ENCODE measurements at regions not wholly inside any gene's neighbourhood (a gene's known extent, or its start where the extent isn't known, plus 50 kb on each side); places are given as distances from the start of the nearest gene placed in this dataset.

GRCh38 chr4:152256996-152257395 is 278.9 kb downstream of the FBXW7 start:
- H3K27ac ChIP-seq, result no peak overlapping the region
- H4K20me1 ChIP-seq (ENCODE audit: low read depth), result no peaks in the 10 kb centered on the region
- H3K36me3 Mint-ChIP-seq, result no peaks in the 10 kb centered on the region
- no peaks in the 10 kb centered on the region for H3K27me3 ChIP-seq
- no peak overlapping the region for H3K4me2 ChIP-seq
- H2AFZ ChIP-seq (replicated peaks), result peak overlapping the region; percentile 13
- no peaks in the 10 kb centered on the region for H3K36me3 ChIP-seq
- H3K27ac Mint-ChIP-seq, result no peak overlapping the region
- no peak for TF ChIP-seq EZH2 (IDR thresholded peaks at IDR 0.05)
- TF ChIP-seq CTCF (IDR thresholded peaks at IDR 0.05), result no peak
- TF ChIP-seq EZH2phosphoT487 (IDR thresholded peaks at IDR 0.05), result no peak
- H3K79me2 ChIP-seq (ENCODE audit: low read depth), result no peaks in the 10 kb centered on the region
- H3K9me3 ChIP-seq (ENCODE audit: low read depth), result peaks cover 9% of the 10 kb centered on the region
- DNase-seq (ENCODE audit: low spot score), result no peak
- H3K4me1 Mint-ChIP-seq, result peaks cover 2% of the 10 kb centered on the region
- no peak overlapping the region for H3K4me3 ChIP-seq
- peaks cover 15% of the 10 kb centered on the region for H3K9me3 Mint-ChIP-seq
- peaks cover 10% of the 10 kb centered on the region for H3K4me1 ChIP-seq
- peaks cover 5% of the 10 kb centered on the region for H3K27me3 Mint-ChIP-seq (ENCODE audit: insufficient read depth, low read depth)
- H3F3A ChIP-seq (ENCODE audit: low read depth), result no peaks in the 10 kb centered on the region
- H3K4me3 Mint-ChIP-seq, result no peak overlapping the region
- no peak overlapping the region for H3K9ac ChIP-seq

GRCh38 chr4:152255437-152255836 is 280.5 kb downstream of the FBXW7 start:
- Histone ChIP-seq H3K36me3 (no peaks in the 10 kb centered on the region), H4K20me1 (ENCODE audit: low read depth) (no peaks in the 10 kb centered on the region), H3K9ac (no peak overlapping the region), H3K4me1 (peaks cover 10% of the 10 kb centered on the region), H3K4me3 (no peak overlapping the region), H3K4me2 (no peak overlapping the region), H3F3A (ENCODE audit: low read depth) (no peaks in the 10 kb centered on the region), H2AFZ (replicated peaks) (peak overlapping the region; percentile 6), H3K9me3 (ENCODE audit: low read depth) (peaks cover 4% of the 10 kb centered on the region), H3K27me3 (no peaks in the 10 kb centered on the region), H3K27ac (no peak overlapping the region), H3K79me2 (ENCODE audit: low read depth) (no peaks in the 10 kb centered on the region)
- TF ChIP-seq CTCF (IDR thresholded peaks at IDR 0.05) (no peak), EZH2 (IDR thresholded peaks at IDR 0.05) (no peak), EZH2phosphoT487 (IDR thresholded peaks at IDR 0.05) (no peak)
- no peaks in the 10 kb centered on the region for H3K36me3 Mint-ChIP-seq
- H3K27me3 Mint-ChIP-seq (ENCODE audit: insufficient read depth, low read depth), result peaks cover 5% of the 10 kb centered on the region
- peaks cover 2% of the 10 kb centered on the region for H3K4me1 Mint-ChIP-seq
- H3K9me3 Mint-ChIP-seq, result peaks cover 9% of the 10 kb centered on the region
- H3K27ac Mint-ChIP-seq, result no peak overlapping the region
- no peak for DNase-seq (ENCODE audit: low spot score)
- no peak overlapping the region for H3K4me3 Mint-ChIP-seq

- H3K79me2 ChIP-seq (ENCODE audit: low read depth), result no peaks in the 10 kb centered on the region
- no peaks in the 10 kb centered on the region for H3F3A ChIP-seq (ENCODE audit: low read depth)
- H3K4me1 ChIP-seq, result no peaks in the 10 kb centered on the region
- H2AFZ ChIP-seq (replicated peaks), result no peak overlapping the region
- no peak overlapping the region for H3K27ac Mint-ChIP-seq
- no peak for DNase-seq (ENCODE audit: low spot score)
- no peaks in the 10 kb centered on the region for H3K27me3 Mint-ChIP-seq (ENCODE audit: insufficient read depth, low read depth)
- no peak for TF ChIP-seq CTCF (IDR thresholded peaks at IDR 0.05)
- no peak for TF ChIP-seq EZH2phosphoT487 (IDR thresholded peaks at IDR 0.05)
- TF ChIP-seq EZH2 (IDR thresholded peaks at IDR 0.05), result no peak
- H3K9ac ChIP-seq, result no peak overlapping the region
- no peaks in the 10 kb centered on the region for H3K27me3 ChIP-seq
- H3K36me3 ChIP-seq, result no peaks in the 10 kb centered on the region
- H3K27ac ChIP-seq, result no peak overlapping the region
- peaks cover 3% of the 10 kb centered on the region for H3K9me3 Mint-ChIP-seq
- no peak overlapping the region for H3K4me2 ChIP-seq
- no peaks in the 10 kb centered on the region for H3K4me1 Mint-ChIP-seq
- H4K20me1 ChIP-seq (ENCODE audit: low read depth), result no peaks in the 10 kb centered on the region
- no peak overlapping the region for H3K4me3 ChIP-seq
- no peaks in the 10 kb centered on the region for H3K9me3 ChIP-seq (ENCODE audit: low read depth)
- H3K4me3 Mint-ChIP-seq, result no peak overlapping the region
- no peaks in the 10 kb centered on the region for H3K36me3 Mint-ChIP-seq
These were observed 287.5 kb downstream of the FBXW7 start for GRCh38 chr4:152248347-152248746.
